GM21360 (cell line): ENCODE measurements at regions not wholly inside any gene's neighbourhood (a gene's known extent, or its start where the extent isn't known, plus 50 kb on each side); places are given as distances from the start of the nearest gene placed in this dataset.

Experiments
- ATAC-seq: cut with Tn5 transposase; IDR thresholded peaks from one replicate; pipeline ENCODE4 v1.9.1; 2021; ENCODE audit warnings: mild to moderate bottlenecking, moderate library complexity; ENCODE audit not compliant: unreplicated experiment

GRCh38 chr11:37026326-37026725, 428.3 kb upstream of the RAG2 start:
- no peak for ATAC-seq

- no peak for ATAC-seq
Observed at GRCh38 chr11:37006563-37006962, 408.5 kb upstream of the RAG2 start.

- no peak for ATAC-seq
Observed at GRCh38 chr11:37002831-37003230, 404.8 kb upstream of the RAG2 start.

GRCh38 chr11:36997656-36998055, 399.6 kb upstream of the RAG2 start:
- ATAC-seq: no peak

GRCh38 chr11:36996795-36997194, 398.8 kb upstream of the RAG2 start:
- ATAC-seq: no peak

- no peak for ATAC-seq
Observed at GRCh38 chr11:36994208-36994607, 396.2 kb upstream of the RAG2 start.

- no peak for ATAC-seq
Observed at GRCh38 chr11:36988556-36988955, 390.5 kb upstream of the RAG2 start.

- no peak for ATAC-seq
Observed at GRCh38 chr11:36985562-36985961, 387.5 kb upstream of the RAG2 start.

- no peak for ATAC-seq
Observed at GRCh38 chr11:36976741-36977140, 378.7 kb upstream of the RAG2 start.

- ATAC-seq: no peak
Observed at GRCh38 chr11:36974771-36975170, 376.7 kb upstream of the RAG2 start.

GRCh38 chr11:36953976-36954375, 355.9 kb upstream of the RAG2 start:
- no peak for ATAC-seq

GRCh38 chr11:36948460-36949127, 350.6 kb upstream of the RAG2 start:
- ATAC-seq: no peak

GRCh38 chr11:36945384-36945783, 347.3 kb upstream of the RAG2 start:
- no peak for ATAC-seq

GRCh38 chr11:36933481-36933880, 335.4 kb upstream of the RAG2 start:
- ATAC-seq: no peak

- no peak for ATAC-seq
Observed at GRCh38 chr11:36931139-36931538, 333.1 kb upstream of the RAG2 start.

GRCh38 chr11:36930256-36930655, 332.2 kb upstream of the RAG2 start:
- no peak for ATAC-seq

- ATAC-seq: no peak
Observed at GRCh38 chr11:36929401-36929800, 331.4 kb upstream of the RAG2 start.

- no peak for ATAC-seq
Observed at GRCh38 chr11:36928621-36929020, 330.6 kb upstream of the RAG2 start.

GRCh38 chr11:36899800-36900199, 301.8 kb upstream of the RAG2 start:
- ATAC-seq: no peak

GRCh38 chr11:36890841-36891240, 292.8 kb upstream of the RAG2 start:
- no peak for ATAC-seq

GRCh38 chr11:36890121-36890679, 292.2 kb upstream of the RAG2 start:
- no peak for ATAC-seq

GRCh38 chr11:36885154-36885553, 287.1 kb upstream of the RAG2 start:
- ATAC-seq: no peak

- no peak for ATAC-seq
Observed at GRCh38 chr11:36878737-36879136, 280.7 kb upstream of the RAG2 start.
